DND-41 (cell line): ENCODE measurements at regions not wholly inside any gene's neighbourhood (a gene's known extent, or its start where the extent isn't known, plus 50 kb on each side); places are given as distances from the start of the nearest gene placed in this dataset.
"Not testable (repeated sequence)": the region's sequence is repeated elsewhere in the genome, so short reads cannot be mapped to it uniquely, and the experiment has no call there.

Experiments
- ATAC-seq: fragments of 200-7000 bp; cut with Tn5 transposase; 3 replicates; pipeline ENCODE4 v1.9.1; 2021; ENCODE audit warnings: low read depth; ENCODE audit not compliant: insufficient read depth
- DNase-seq: peaks from one replicate; pipeline ENCODE4 v3.0.0-alpha.2; 2020
- H2AFZ ChIP-seq: 2 replicates; pipeline ENCODE4 v1.6.0; 2012; ENCODE audit warnings: low read depth, low read length
- H3K27ac ChIP-seq: 2 replicates; pipeline ENCODE4 v1.5.1; 2012; ENCODE audit warnings: low read length, inconsistent platforms
- H3K27me3 ChIP-seq: fragments of 200-600 bp; sonication (generic); 2 replicates; pipeline ENCODE4 v1.6.0; 2012; ENCODE audit warnings: low read length, mild to moderate bottlenecking, inconsistent platforms; ENCODE audit not compliant: insufficient read depth, poor library complexity
- H3K36me3 ChIP-seq: 2 replicates; pipeline ENCODE4 v1.5.1; 2012; ENCODE audit warnings: low read length, inconsistent platforms; ENCODE audit not compliant: insufficient read depth
- H3K4me1 ChIP-seq: 2 replicates; pipeline ENCODE4 v1.5.1; 2012; ENCODE audit warnings: mild to moderate bottlenecking, low read length; ENCODE audit not compliant: insufficient read depth
- H3K4me2 ChIP-seq: 2 replicates; pipeline ENCODE4 v1.6.0; 2012; ENCODE audit warnings: mild to moderate bottlenecking, moderate library complexity, low read length, inconsistent platforms; ENCODE audit not compliant: insufficient read depth
- H3K4me3 ChIP-seq, 2 experiments: fragments of 200-600 bp in 1 of 2; shearing (Covaris generic) in 1 of 2; 2 replicates each; pipeline ENCODE4 v1.5.1; 2012 to 2016; ENCODE audit warnings: inconsistent platforms in 2 of 2, low read length in 2 of 2, mild to moderate bottlenecking in 2 of 2, low read depth in 1 of 2, moderate library complexity in 1 of 2
- H3K79me2 ChIP-seq: 2 replicates; pipeline ENCODE4 v1.6.0; 2012; ENCODE audit warnings: low read length, inconsistent platforms; ENCODE audit not compliant: insufficient read depth
- H3K9ac ChIP-seq: 2 replicates; pipeline ENCODE4 v1.6.0; 2012; ENCODE audit warnings: low read depth, mild to moderate bottlenecking, inconsistent platforms, low read length, moderate library complexity
- H3K9me3 ChIP-seq: 2 replicates; pipeline ENCODE4 v1.5.1; 2012; ENCODE audit warnings: low read length, moderate library complexity, mild to moderate bottlenecking, inconsistent platforms; ENCODE audit not compliant: insufficient read depth, severe bottlenecking
- H4K20me1 ChIP-seq: 2 replicates; pipeline ENCODE4 v1.6.0; 2012; ENCODE audit warnings: low read length; ENCODE audit not compliant: insufficient read depth
- CTCF ChIP-seq: IDR thresholded peaks from 2 replicates; pipeline ENCODE4 v1.5.1; 2012; ENCODE audit warnings: borderline replicate concordance, low read length, moderate library complexity, mild to moderate bottlenecking; ENCODE audit not compliant: poor library complexity, severe bottlenecking; ENCODE audit errors: extremely low read depth
- EZH2 ChIP-seq: IDR thresholded peaks from 3 replicates; pipeline ENCODE4 v1.6.1; 2012; ENCODE audit warnings: borderline replicate concordance, low read depth, mild to moderate bottlenecking, moderate library complexity, low read length, inconsistent platforms; ENCODE audit not compliant: severe bottlenecking

- Histone ChIP-seq H3K36me3 (no peaks in the 10 kb centered on the region), H3K9me3 (no peaks in the 10 kb centered on the region), H4K20me1 (no peaks in the 10 kb centered on the region), H2AFZ (no peak overlapping the region), H3K4me3 (no peak overlapping the region), H3K79me2 (no peaks in the 10 kb centered on the region), H3K9ac (no peak overlapping the region), H3K27me3 (no peaks in the 10 kb centered on the region), H3K4me1 (no peaks in the 10 kb centered on the region), H3K4me2 (no peak overlapping the region), H3K27ac (no peak overlapping the region)
- DNase-seq, result no peak
- TF ChIP-seq EZH2 (no peak), CTCF (no peak)
- ATAC-seq, result no peak
These were observed 94.0 kb downstream of the IFI44 start for GRCh38 chr1:78743626-78744025.

GRCh38 chr1:78745111-78745510, 95.5 kb downstream of the IFI44 start:
- Histone ChIP-seq H4K20me1 (no peaks in the 10 kb centered on the region), H3K9me3 (no peaks in the 10 kb centered on the region), H3K4me1 (no peaks in the 10 kb centered on the region), H3K4me3 (no peak overlapping the region), H3K36me3 (no peaks in the 10 kb centered on the region), H3K79me2 (no peaks in the 10 kb centered on the region), H3K27me3 (no peaks in the 10 kb centered on the region), H3K4me2 (no peak overlapping the region), H3K27ac (no peak overlapping the region), H3K9ac (no peak overlapping the region), H2AFZ (no peak overlapping the region)
- ATAC-seq (no peak), DNase-seq (no peak)
- TF ChIP-seq CTCF (no peak), EZH2 (no peak)

- DNase-seq, H3K4me2 ChIP-seq, H3K9ac ChIP-seq, H3K27me3 ChIP-seq, H3K79me2 ChIP-seq, H4K20me1 ChIP-seq, H3K9me3 ChIP-seq, H3K27ac ChIP-seq, H2AFZ ChIP-seq, H3K4me3 ChIP-seq, H3K36me3 ChIP-seq, ATAC-seq, H3K4me1 ChIP-seq: not testable (repeated sequence)
These were observed 104.0 kb downstream of the IFI44 start for GRCh38 chr1:78753679-78754078.

GRCh38 chr1:78755986-78756385, 106.4 kb downstream of the IFI44 start:
- H3K79me2 ChIP-seq, result no peaks in the 10 kb centered on the region
- no peaks in the 10 kb centered on the region for H3K36me3 ChIP-seq
- no peaks in the 10 kb centered on the region for H3K9me3 ChIP-seq
- no peak overlapping the region for H3K4me2 ChIP-seq
- no peak for DNase-seq
- H2AFZ ChIP-seq, result no peak overlapping the region
- no peak for ATAC-seq
- no peaks in the 10 kb centered on the region for H3K4me1 ChIP-seq
- no peak overlapping the region for H3K4me3 ChIP-seq
- no peaks in the 10 kb centered on the region for H4K20me1 ChIP-seq
- TF ChIP-seq EZH2 (no peak), CTCF (no peak)
- no peak overlapping the region for H3K9ac ChIP-seq
- no peak overlapping the region for H3K27ac ChIP-seq
- no peaks in the 10 kb centered on the region for H3K27me3 ChIP-seq
